Prostate gland (tissue), 2 donors: ENCODE measurements at regions not wholly inside any gene's neighbourhood (a gene's known extent, or its start where the extent isn't known, plus 50 kb on each side); places are given as distances from the start of the nearest gene placed in this dataset.

Source experiments
- POLR2A ChIP-seq: fragments of 450-650 bp; IDR thresholded peaks from one replicate; pipeline ENCODE4 v1.6.1; 2016; ENCODE audit warnings: antibody characterized with exemption, mild to moderate bottlenecking
- POLR2AphosphoS5 ChIP-seq: sonication (generic); formaldehyde crosslinking; IDR thresholded peaks from one replicate; pipeline ENCODE4 v1.6.1; 2017; ENCODE audit warnings: antibody characterized with exemption
- TF ChIP-seq, protein P1 (sequence below), 4 experiments: fragments of 200-600 bp in 2 of 4; fragments of 450-650 bp in 2 of 4; sonication (generic) in 2 of 4; IDR thresholded peaks; 1 replicate in 3 of 4; 2 replicates in 1 of 4; pipeline ENCODE4 v1.5.1; 2016 to 2019; ENCODE audit warnings: antibody characterized with exemption in 4 of 4, mild to moderate bottlenecking in 2 of 4, moderate library complexity in 2 of 4

DNA sequence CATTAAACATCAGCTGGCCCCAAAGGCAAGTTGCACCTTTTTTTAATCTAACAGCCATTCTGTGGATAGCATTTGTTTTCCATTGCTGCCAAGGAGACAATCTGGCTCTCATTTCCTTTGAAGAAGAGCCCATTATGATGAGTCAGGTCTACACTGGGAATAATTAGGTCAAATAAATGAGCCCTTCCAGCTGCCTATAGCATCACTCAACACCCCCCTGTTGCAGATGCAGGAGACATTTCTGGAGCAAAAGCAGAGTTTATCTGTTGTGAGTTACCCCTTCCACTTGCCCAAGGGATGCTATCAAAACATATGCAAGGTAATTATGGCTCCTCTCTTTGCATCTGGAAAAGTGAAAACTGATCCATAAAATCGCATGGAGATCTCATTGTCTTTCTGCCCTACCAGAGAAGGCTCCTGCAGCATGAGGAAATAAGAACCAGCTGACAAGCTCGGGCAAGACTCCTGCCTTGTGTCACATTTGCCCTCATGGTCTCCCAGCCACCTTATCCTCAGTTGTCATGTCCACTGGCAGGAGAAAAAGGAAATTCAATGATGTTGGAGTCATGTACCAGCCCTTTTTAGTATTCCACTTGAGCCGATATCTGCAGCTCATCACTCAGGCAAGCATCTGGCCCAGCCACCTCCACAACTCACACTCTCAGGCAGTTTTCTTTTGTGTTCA lies 135.9 kb downstream of the SLC30A10 start:
- no peak for TF ChIP-seq POLR2A
- TF ChIP-seq, protein P1, sequence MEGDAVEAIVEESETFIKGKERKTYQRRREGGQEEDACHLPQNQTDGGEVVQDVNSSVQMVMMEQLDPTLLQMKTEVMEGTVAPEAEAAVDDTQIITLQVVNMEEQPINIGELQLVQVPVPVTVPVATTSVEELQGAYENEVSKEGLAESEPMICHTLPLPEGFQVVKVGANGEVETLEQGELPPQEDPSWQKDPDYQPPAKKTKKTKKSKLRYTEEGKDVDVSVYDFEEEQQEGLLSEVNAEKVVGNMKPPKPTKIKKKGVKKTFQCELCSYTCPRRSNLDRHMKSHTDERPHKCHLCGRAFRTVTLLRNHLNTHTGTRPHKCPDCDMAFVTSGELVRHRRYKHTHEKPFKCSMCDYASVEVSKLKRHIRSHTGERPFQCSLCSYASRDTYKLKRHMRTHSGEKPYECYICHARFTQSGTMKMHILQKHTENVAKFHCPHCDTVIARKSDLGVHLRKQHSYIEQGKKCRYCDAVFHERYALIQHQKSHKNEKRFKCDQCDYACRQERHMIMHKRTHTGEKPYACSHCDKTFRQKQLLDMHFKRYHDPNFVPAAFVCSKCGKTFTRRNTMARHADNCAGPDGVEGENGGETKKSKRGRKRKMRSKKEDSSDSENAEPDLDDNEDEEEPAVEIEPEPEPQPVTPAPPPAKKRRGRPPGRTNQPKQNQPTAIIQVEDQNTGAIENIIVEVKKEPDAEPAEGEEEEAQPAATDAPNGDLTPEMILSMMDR (IDR thresholded peaks at IDR 0.05): no peak
- TF ChIP-seq POLR2AphosphoS5: no peak
